GM23338 (cell line): ENCODE measurements at regions not wholly inside any gene's neighbourhood (a gene's known extent, or its start where the extent isn't known, plus 50 kb on each side); places are given as distances from the start of the nearest gene placed in this dataset.

Experiments
- ATAC-seq: fragments of 200-7000 bp; cut with Tn5 transposase; 3 replicates; pipeline ENCODE4 v1.9.1; 2020
- DNase-seq: peaks from one replicate; pipeline ENCODE4 v3.0.0-alpha.2; 2015; ENCODE audit warnings: low spot score
- H2AFZ ChIP-seq: fragments of 200-600 bp; sonication (generic); 2 replicates; pipeline ENCODE4 v1.8.0; 2016; ENCODE audit warnings: antibody characterized with exemption, mild to moderate bottlenecking, moderate library complexity
- H3F3A ChIP-seq: fragments of 200-600 bp; sonication (generic); replicated peaks from 2 replicates; pipeline ENCODE4 v1.8.0; 2017; ENCODE audit warnings: antibody characterized with exemption, mixed run types, low read depth
- H3K27ac ChIP-seq: fragments of 200-600 bp; sonication (generic); 2 replicates; pipeline ENCODE4 v1.6.1; 2016; ENCODE audit warnings: low read depth
- H3K27me3 ChIP-seq: fragments of 200-600 bp; sonication (generic); 2 replicates; pipeline ENCODE4 v1.8.0; 2016; ENCODE audit warnings: mild to moderate bottlenecking, mixed run types, moderate library complexity; ENCODE audit not compliant: insufficient read depth
- H3K36me3 ChIP-seq: fragments of 200-600 bp; sonication (generic); 2 replicates; pipeline ENCODE4 v1.8.0; 2016; ENCODE audit warnings: mild to moderate bottlenecking; ENCODE audit not compliant: insufficient read depth
- H3K4me1 ChIP-seq: fragments of 200-600 bp; sonication (generic); 2 replicates; pipeline ENCODE4 v1.8.0; 2016; ENCODE audit warnings: mild to moderate bottlenecking, moderate library complexity; ENCODE audit not compliant: insufficient read depth
- H3K4me2 ChIP-seq: fragments of 200-600 bp; sonication (generic); 2 replicates; pipeline ENCODE4 v1.7.1; 2017; ENCODE audit warnings: mixed run types
- H3K4me3 ChIP-seq: fragments of 200-600 bp; sonication (generic); 2 replicates; pipeline ENCODE4 v1.6.1; 2016; ENCODE audit warnings: mixed run types
- H3K79me2 ChIP-seq: fragments of 200-600 bp; sonication (generic); replicated peaks from 2 replicates; pipeline ENCODE4 v1.8.0; 2017; ENCODE audit warnings: mild to moderate bottlenecking; ENCODE audit not compliant: insufficient read depth
- H3K9me2 ChIP-seq: fragments of 200-600 bp; sonication (generic); 2 replicates; pipeline ENCODE4 v1.8.0; 2017; ENCODE audit not compliant: insufficient read depth
- H4K20me1 ChIP-seq: fragments of 200-600 bp; sonication (generic); replicated peaks from 2 replicates; pipeline ENCODE4 v1.8.0; 2017; ENCODE audit warnings: mild to moderate bottlenecking; ENCODE audit not compliant: insufficient read depth
- H3K27ac Mint-ChIP-seq: 2 replicates; pipeline ENCODE4 v1.8.0; 2020; ENCODE audit warnings: inconsistent platforms, mild to moderate bottlenecking, moderate library complexity, mixed read lengths
- H3K27me3 Mint-ChIP-seq: 3 replicates; pipeline ENCODE4 v1.8.0; 2022; ENCODE audit warnings: low read depth, mild to moderate bottlenecking, moderate library complexity, mixed read lengths, inconsistent platforms; ENCODE audit not compliant: insufficient read depth, poor library complexity
- H3K36me3 Mint-ChIP-seq: 3 replicates; pipeline ENCODE4 v1.8.0; 2021; ENCODE audit warnings: low read depth, mild to moderate bottlenecking, inconsistent platforms, moderate library complexity, mixed read lengths
- H3K4me1 Mint-ChIP-seq: 3 replicates; pipeline ENCODE4 v1.8.0; 2020; ENCODE audit warnings: mild to moderate bottlenecking, inconsistent platforms, mixed read lengths
- H3K4me3 Mint-ChIP-seq: 3 replicates; pipeline ENCODE4 v1.8.0; 2021; ENCODE audit warnings: moderate library complexity, mild to moderate bottlenecking, inconsistent platforms, mixed read lengths
- H3K9me3 Mint-ChIP-seq: 3 replicates; pipeline ENCODE4 v1.8.0; 2020; ENCODE audit warnings: moderate library complexity, mild to moderate bottlenecking, inconsistent platforms, mixed read lengths
- CREB1 ChIP-seq: fragments of 250-450 bp; sonication (Bioruptor Pico); IDR thresholded peaks from 2 replicates; pipeline ENCODE4 v1.5.0; 2020; ENCODE audit warnings: low read depth, mild to moderate bottlenecking, moderate library complexity
- CTCF ChIP-seq, 2 experiments: fragments of 200-600 bp in 1 of 2; sonication (generic) in 1 of 2; conservative IDR thresholded peaks; 2 replicates each; pipeline versions ENCODE4 v1.5.1 to v1.6.1; 2016 to 2017; ENCODE audit warnings: antibody characterized with exemption in 2 of 2, low read depth in 2 of 2, mild to moderate bottlenecking in 2 of 2, moderate library complexity in 1 of 2
- ETS1 ChIP-seq: IDR thresholded peaks from 2 replicates; pipeline ENCODE4 v1.6.1; 2016; ENCODE audit warnings: antibody characterized with exemption
- EZH2 ChIP-seq: fragments of 200-600 bp; sonication (generic); IDR thresholded peaks from one replicate; pipeline ENCODE4 v1.8.0; 2017; ENCODE audit warnings: antibody characterized with exemption, mild to moderate bottlenecking, low read depth; ENCODE audit not compliant: unreplicated experiment
- EZH2phosphoT487 ChIP-seq: fragments of 200-600 bp; sonication (generic); IDR thresholded peaks from one replicate; pipeline ENCODE4 v1.8.1; 2018; ENCODE audit warnings: antibody characterized with exemption; ENCODE audit not compliant: unreplicated experiment
- JUNB ChIP-seq: IDR thresholded peaks from one replicate; pipeline ENCODE4 v1.6.1; 2016; ENCODE audit warnings: antibody characterized with exemption; ENCODE audit not compliant: unreplicated experiment
- NANOG ChIP-seq: IDR thresholded peaks from 2 replicates; pipeline ENCODE4 v1.6.1; 2016; ENCODE audit warnings: antibody characterized with exemption, borderline replicate concordance
- POLR2AphosphoS5 ChIP-seq: IDR thresholded peaks from 2 replicates; pipeline ENCODE4 v1.6.1; 2016; ENCODE audit warnings: antibody characterized with exemption, low read depth
- REST ChIP-seq: IDR thresholded peaks from one replicate; pipeline ENCODE4 v1.6.1; 2018; ENCODE audit warnings: antibody characterized with exemption; ENCODE audit not compliant: unreplicated experiment
- STAT1 ChIP-seq: IDR thresholded peaks from one replicate; pipeline ENCODE4 v1.6.1; 2016; ENCODE audit warnings: antibody characterized with exemption; ENCODE audit not compliant: unreplicated experiment
- ZNF114 ChIP-seq: fragments of 250-450 bp; sonication (Bioruptor Pico); IDR thresholded peaks from 2 replicates; pipeline ENCODE4 v1.5.0; 2020; ENCODE audit warnings: mild to moderate bottlenecking, moderate library complexity
- ZNF331 ChIP-seq: fragments of 250-450 bp; sonication (Bioruptor Pico); IDR thresholded peaks from 2 replicates; pipeline ENCODE4 v1.5.0; 2020; ENCODE audit warnings: low read depth, mild to moderate bottlenecking, moderate library complexity
- ZNF462 ChIP-seq: fragments of 250-450 bp; sonication (Bioruptor Pico); IDR thresholded peaks from 2 replicates; pipeline ENCODE4 v1.5.0; 2020; ENCODE audit warnings: mild to moderate bottlenecking, moderate library complexity

- Histone ChIP-seq H3K9me2 (0 out of 2 replicates have a peak, but pooled peaks cover 4% of the 10 kb centered on the region), H2AFZ (peak overlapping the region; percentile 54; the same call in 1 of the 2 replicates), H3K4me3 (no peak overlapping the region), H3K36me3 (no peaks in the 10 kb centered on the region), H3K79me2 (no peaks in the 10 kb centered on the region), H3K4me2 (no peak overlapping the region), H3F3A (no peaks in the 10 kb centered on the region), H3K27me3 (no peaks in the 10 kb centered on the region), H3K27ac (no peak overlapping the region), H4K20me1 (no peaks in the 10 kb centered on the region), H3K4me1 (peaks cover 5% of the 10 kb centered on the region; the same call in 1 of the 2 replicates)
- DNase-seq (no peak), ATAC-seq (no peak)
- no peak for TF ChIP-seq ETS1
- TF ChIP-seq ZNF114 (CRISPR knock-in tag), result no peak
- no peak for TF ChIP-seq ZNF331
- no peak for TF ChIP-seq CREB1 (CRISPR knock-in tag)
- TF ChIP-seq POLR2AphosphoS5, result no peak
- no peak for TF ChIP-seq STAT1
- no peak for TF ChIP-seq CTCF (conservative IDR thresholded peaks at IDR 0.05; ENCODE audit: low read depth in 2 of 2)
- no peak for TF ChIP-seq JUNB
- TF ChIP-seq EZH2phosphoT487, result no peak
- TF ChIP-seq NANOG, result no peak
- TF ChIP-seq ZNF462 (CRISPR knock-in tag), result no peak
- no peak for TF ChIP-seq EZH2
- TF ChIP-seq REST, result no peak
- Mint-ChIP-seq H3K36me3 (no peaks in the 10 kb centered on the region; the same call in 2 of the 3 replicates), H3K9me3 (peaks cover 2% of the 10 kb centered on the region; the same call in 1 of the 3 replicates), H3K4me1 (peaks cover 16% of the 10 kb centered on the region; the same call in 2 of the 3 replicates), H3K4me3 (no peak overlapping the region), H3K27ac (no peak overlapping the region), H3K27me3 (peaks cover 2% of the 10 kb centered on the region)
Measured at GRCh38 chr12:90233168-90234100, 524.8 kb upstream of the ATP2B1 start.
